OCI-M2 (cell line): ENCODE measurements at regions not wholly inside any gene's neighbourhood (a gene's known extent, or its start where the extent isn't known, plus 50 kb on each side); places are given as distances from the start of the nearest gene placed in this dataset.

Experiments used
- DNase-seq: peaks from one replicate; lab custom pipeline; 2025; ENCODE audit not compliant: unreplicated experiment; lab: John Stamatoyannopoulos, UW

DNA sequence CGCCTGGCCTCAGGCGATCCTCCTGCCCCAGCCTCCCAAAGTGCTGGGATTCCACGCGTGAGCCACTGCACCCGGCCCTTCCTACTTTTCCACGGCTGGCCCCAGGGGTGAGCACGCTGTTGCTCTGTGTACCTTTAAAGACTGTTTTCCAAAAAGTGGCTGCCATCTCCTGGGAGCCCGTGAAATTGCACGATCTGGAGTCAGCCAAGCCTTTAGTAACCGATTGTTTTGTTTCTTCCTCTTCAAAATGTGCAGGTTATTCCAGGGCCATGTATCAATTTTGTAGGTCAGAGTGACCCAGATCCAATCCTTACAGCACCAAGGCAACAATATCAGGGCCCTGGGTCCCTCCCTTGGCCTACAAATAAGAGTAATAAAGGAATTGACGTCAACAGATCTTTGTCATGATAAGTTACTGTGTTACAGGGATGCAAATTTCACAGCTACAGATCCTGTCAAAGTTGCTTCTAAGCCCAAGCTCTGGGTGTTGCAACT, 135.6 kb upstream of the ZNF236 start:
- no peak for DNase-seq

- DNase-seq: no peak
These were observed 136.5 kb upstream of the ZNF236 start for GRCh38 chr18:76685860-76686259.

DNA sequence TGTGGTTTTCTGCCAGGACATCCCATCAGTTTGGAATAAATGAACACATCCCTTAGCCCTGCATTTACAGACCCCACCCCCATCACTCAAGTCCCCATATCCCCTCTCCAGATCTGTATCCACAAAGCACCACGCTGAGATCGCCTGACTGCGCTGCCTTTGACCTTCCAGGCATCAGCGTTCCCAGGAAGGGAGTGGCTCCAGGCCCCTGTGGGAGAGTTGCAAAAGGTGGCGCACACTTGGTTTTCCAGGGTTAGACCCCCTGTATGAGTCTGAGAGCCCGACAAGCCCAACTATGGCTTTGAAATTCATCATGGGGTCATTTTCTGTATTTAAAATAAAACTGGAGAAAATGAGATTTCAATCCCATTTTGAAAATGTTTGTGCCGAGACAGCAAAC, 137.0 kb upstream of the ZNF236 start:
- no peak for DNase-seq

GRCh38 chr18:76684265-76684664, 138.1 kb upstream of the ZNF236 start:
- DNase-seq: no peak

DNA sequence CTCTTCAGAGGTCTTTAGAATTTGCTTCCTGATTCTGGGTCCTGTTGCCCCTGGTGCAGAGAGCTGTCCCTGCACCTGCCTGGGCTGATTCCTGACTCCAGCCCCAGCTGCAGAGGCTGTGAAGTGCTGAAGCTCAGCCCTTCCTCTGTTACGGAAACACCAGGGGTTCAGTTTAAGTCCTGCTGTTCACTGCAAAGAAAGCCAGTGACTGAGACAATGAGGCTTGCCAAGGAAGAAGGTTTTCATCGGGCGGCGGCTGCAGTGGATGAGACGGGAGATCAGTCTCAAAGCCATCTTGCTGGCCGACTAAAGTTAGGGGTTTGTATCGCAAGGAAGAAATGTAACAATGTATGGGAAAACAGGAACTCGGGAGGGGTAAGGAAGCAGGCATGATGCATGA, 142.4 kb upstream of the ZNF236 start:
- no peak for DNase-seq

GRCh38 chr18:76679259-76679658, 143.1 kb upstream of the ZNF236 start:
- DNase-seq: no peak

DNA sequence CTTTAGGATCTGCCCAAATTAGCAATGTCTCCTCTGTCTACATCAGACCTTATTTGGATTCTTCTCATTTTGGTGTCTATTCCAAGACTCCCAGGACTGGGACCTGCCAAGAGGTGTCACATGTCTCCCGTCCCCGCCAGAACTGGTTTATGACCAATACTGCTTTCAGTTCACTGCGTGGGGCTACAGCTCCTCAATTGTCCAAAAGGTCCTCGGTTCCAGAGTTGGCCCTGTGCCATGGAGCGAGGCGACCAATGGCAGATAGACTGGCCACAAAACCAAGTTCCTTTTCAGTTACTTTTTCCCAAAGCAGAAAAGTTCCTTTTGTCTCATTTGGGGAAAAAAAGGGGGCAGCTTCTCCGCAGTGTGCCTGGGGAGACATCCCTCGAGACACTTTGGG, 144.1 kb upstream of the ZNF236 start:
- DNase-seq: no peak

GRCh38 chr18:76674596-76674995, 147.8 kb upstream of the ZNF236 start:
- DNase-seq: no peak

DNA sequence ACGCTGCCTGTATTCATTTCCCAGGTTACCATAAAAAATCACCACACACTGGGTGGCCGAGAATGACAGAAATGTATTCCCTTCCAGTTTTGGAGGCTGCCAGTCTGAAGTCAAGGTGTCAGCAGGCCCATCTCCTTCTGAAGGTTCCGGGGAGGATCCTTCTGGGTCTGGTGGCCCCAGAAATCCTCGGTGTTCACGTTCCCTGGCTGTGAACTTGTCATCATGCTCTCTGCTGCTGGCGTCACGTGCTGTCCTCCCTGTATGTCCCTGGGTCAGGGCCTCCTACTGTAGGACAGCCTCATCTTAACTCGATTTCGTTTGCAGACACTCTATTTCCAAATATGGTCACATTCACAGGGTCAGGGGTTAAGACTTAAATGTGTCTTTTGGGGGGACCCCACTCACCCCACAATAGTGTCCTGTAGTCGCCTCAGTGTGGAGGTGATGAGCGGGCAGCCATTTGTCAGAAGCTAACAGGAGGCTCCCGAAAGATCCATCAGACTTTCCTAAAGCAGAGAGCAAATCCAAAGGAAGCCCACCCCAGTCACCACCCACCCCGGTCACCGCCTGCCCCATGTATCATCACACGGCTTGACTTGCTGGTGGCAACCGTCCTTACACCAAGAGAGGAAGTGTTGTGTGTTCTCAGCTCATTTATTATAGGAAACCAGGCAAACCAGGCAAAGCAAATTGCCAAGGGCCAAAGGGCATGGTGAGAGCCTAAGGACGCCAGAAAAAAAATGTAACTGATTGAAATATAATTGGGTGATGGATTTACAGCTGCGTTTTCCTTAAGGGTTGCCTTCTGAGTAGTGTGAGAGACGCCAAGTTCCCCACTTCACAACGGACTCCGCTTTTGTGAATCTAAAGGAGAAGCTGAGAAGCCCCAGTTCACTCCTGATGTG, 148.8 kb upstream of the ZNF236 start:
- no peak for DNase-seq

- no peak for DNase-seq
These were observed 149.7 kb upstream of the ZNF236 start for GRCh38 chr18:76672627-76673026.

GRCh38 chr18:76670564-76671288, 151.6 kb upstream of the ZNF236 start:
- no peak for DNase-seq

DNA sequence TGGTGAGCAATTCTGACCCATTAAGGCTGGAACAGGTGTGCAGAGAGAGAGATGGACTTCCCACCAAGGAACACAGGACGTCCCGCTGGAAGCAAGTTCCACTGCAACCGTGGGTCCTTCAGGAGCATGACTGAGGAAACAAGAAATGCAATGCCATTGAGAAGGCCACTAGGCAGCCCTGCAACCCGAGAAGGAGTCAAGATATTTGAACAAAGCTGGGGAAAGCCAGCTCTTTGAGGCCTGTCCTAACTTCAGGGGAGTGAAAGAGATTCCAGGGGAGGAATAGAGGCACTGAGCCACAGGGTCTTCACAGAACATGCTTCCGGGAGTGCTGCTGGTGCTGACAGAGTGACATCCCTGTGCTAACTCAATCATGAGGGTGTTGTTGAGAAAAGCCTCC, 153.8 kb upstream of the ZNF236 start:
- no peak for DNase-seq

- DNase-seq: no peak
These were observed 154.2 kb upstream of the ZNF236 start for GRCh38 chr18:76668119-76668518.

- no peak for DNase-seq
These were observed 154.8 kb upstream of the ZNF236 start for GRCh38 chr18:76667603-76668002.

GRCh38 chr18:76662626-76663025, 159.7 kb upstream of the ZNF236 start:
- DNase-seq: no peak

DNA sequence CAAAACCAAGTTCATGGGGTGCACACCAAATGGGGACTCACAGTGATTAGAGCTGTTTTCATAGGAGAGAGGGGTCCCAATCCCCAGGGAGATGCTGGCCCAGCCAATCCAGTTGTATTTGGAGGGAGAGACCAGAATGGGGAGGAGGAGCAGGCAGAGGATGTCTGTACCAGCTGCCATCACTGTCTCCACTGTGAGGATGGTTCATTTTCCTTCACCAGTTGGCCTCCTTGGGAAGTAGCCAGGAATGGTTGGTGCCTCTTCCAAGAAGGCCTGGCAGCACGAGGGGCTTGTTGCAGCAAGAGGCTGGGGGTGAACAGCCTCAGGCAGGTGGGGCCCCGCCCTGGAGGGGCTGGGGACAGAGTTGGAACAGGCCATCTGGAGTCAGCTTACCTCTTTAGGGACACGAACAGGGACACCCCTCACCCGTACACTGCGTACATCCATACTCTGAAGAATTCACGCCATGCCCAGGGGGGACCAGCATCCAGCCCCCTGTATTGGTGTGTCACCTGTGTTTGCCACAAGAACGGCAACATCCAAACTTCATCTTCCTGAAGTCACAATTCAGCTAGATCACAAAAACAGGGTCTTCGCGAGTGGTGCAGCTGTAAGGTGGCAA, 161.7 kb upstream of the ZNF236 start:
- no peak for DNase-seq

DNA sequence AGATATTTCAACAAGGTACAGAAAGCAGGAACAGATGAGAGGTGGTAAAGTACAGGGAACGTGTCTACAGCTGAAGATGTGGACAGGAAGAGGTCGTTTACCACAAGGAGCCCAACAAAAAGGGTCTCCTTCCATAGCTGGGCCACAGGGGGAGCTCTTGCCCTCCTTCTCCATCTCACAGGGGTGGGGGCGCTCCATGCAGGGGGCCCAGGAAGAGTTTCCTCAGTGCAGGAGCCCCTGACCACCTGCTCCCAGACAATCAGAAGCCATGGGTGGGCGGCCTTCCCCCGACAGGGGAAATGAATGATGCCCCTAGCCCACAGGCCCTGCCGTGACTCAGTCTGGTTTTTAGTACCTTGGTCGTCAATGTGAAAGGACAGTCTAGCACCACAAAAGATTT, 163.6 kb upstream of the ZNF516 start:
- no peak for DNase-seq

DNA sequence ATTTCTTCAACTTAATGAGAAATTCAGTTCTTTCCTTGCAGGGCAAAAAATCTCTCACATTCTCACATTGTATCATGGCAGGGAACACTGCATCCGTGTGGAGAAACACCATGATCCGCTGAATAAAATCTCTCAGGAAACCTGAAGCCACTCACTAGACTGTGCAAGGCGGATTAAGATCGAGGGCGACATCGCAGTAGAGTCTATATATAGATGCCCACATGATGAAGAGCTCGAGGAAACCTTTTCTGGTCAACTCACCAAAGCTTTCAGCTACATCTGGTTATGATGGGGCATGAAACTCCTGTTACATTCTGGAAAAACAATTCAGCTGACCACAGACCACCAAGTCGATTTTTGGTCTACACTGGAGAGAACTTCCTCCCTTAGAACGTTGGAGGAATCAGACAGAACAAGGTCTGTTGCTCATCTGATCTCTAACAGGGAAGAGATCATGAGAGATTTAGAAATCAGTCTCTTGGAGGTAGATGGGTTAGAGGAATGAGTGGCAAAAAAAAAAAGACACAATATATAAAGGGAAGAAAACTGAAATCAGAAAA, 162.9 kb upstream of the ZNF516 start:
- no peak for DNase-seq

DNA sequence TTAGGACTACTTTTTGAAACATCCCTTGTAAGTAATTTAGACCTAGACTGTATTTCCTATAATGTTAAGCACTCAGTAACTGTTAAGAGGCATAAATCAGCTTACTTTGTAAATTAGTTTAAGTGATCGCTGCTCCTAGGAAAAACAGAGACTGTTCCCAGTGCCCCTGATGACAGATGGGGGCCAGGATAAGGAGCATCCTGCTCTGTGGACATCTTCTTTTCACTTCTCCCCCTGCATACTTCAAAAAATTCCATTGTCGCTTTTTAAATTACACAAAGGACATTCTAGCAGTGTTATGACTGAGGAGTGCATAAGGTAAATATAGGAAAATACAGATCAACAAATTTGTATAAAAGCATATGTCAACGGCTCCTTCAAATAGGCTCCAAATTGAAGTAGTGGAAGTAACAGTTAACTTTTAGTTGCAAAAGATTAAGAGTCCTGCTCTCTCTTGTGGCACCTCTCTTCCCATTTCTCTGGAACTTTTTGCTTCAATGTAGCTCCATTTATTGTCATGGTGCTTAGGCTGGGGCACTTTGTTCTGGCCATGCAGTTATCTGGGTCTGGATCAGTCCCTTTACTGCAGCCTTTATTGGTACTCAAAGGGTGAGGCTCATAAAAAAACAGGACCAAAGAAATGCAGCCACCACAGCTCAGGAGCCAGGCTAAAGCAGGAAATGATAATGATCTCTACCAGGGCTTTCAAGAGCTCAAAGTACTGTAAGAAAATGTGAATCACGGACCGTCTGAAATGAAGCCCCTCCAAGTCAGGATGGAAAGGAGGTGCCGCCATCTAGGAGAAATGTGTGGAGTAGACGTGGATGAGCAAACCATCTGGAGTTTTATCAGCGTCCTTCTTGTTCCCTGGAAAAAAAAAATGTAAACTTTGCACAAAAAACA, 162.1 kb upstream of the ZNF516 start:
- DNase-seq: no peak

- no peak for DNase-seq
These were observed 159.5 kb upstream of the ZNF516 start for GRCh38 chr18:76654577-76654976.
